ENCODE measurements at regions not wholly inside any gene's neighbourhood (a gene's known extent, or its start where the extent isn't known, plus 50 kb on each side); places are given as distances from the start of the nearest gene placed in this dataset.

GRCh38 chr5:156251076-156251475 is 75.9 kb upstream of the SGCD start:
- H3K9me3 ChIP-seq = no peaks in the 10 kb centered on the region
- DNase-seq (ENCODE audit: low read depth in 1 of 2, low spot score in 1 of 2) (no peak), ATAC-seq (no peak), FAIRE-seq (no peak)
- CTCF ChIA-PET = no interaction called here
- WGBS (ENCODE audit: missing lambda C conversion rate) = 64% methylated on average over 1 of the region's 1 CpG
- TF ChIP-seq RAD21 (conservative IDR thresholded peaks at IDR 0.05 in 1 of 2, IDR thresholded peaks at IDR 0.05 in 1 of 2) (no peak), REST (IDR thresholded peaks at IDR 0.05) (no peak), TP53 (CRISPR knock-in tag; IDR thresholded peaks at IDR 0.05) (no peak), ZSCAN20 (CRISPR knock-in tag; IDR thresholded peaks at IDR 0.05) (no peak), EP300 (IDR thresholded peaks at IDR 0.05) (no peak), CBX8 (IDR thresholded peaks at IDR 0.05) (no peak), ESRRA (IDR thresholded peaks at IDR 0.05; ENCODE audit: borderline replicate concordance, low read length) (no peak), HDAC2 (IDR thresholded peaks at IDR 0.05) (no peak), JUNB (IDR thresholded peaks at IDR 0.05) (no peak), EHMT2 (IDR thresholded peaks at IDR 0.05; ENCODE audit: low read depth) (no peak), CEBPB (IDR thresholded peaks at IDR 0.05) (no peak), CHD4 (IDR thresholded peaks at IDR 0.05; ENCODE audit: borderline replicate concordance) (no peak), SREBF2 (IDR thresholded peaks at IDR 0.05) (no peak), CTCF (IDR thresholded peaks at IDR 0.05) (no peak), RCOR1 (IDR thresholded peaks at IDR 0.05; ENCODE audit: low read depth, low read length) (no peak)
- no peaks in the 10 kb centered on the region for H3K4me1 ChIP-seq
- H3K4me2 ChIP-seq = no peak overlapping the region
- no peak overlapping the region for H3K4me3 ChIP-seq
- no peak overlapping the region for H3K27ac ChIP-seq
- POLR2A ChIA-PET = no interaction called here

- Histone ChIP-seq H3K27ac (no peak overlapping the region), H3K4me1 (no peaks in the 10 kb centered on the region), H3K4me2 (no peak overlapping the region), H3K4me3 (no peak overlapping the region), H3K9me3 (no peaks in the 10 kb centered on the region)
- ChIA-PET POLR2A (no interaction called here), CTCF (no interaction called here)
- DNase-seq (ENCODE audit: low read depth in 1 of 2, low spot score in 1 of 2) (no peak), ATAC-seq (no peak), FAIRE-seq (peak; percentile 46)
- 80% methylated on average over 3 of the region's 3 CpGs for WGBS (ENCODE audit: missing lambda C conversion rate)
- no peak for TF ChIP-seq E2F6 (IDR thresholded peaks at IDR 0.05; ENCODE audit: borderline replicate concordance, low read depth)
- no peak for TF ChIP-seq TP53 (CRISPR knock-in tag; IDR thresholded peaks at IDR 0.05)
- no peak for TF ChIP-seq FOSL2 (IDR thresholded peaks at IDR 0.05)
- no peak for TF ChIP-seq FOSL2 (CRISPR knock-in tag; IDR thresholded peaks at IDR 0.05)
- TF ChIP-seq CBX2 (IDR thresholded peaks at IDR 0.05; ENCODE audit: borderline replicate concordance, low read depth) = no peak
- TF ChIP-seq FOXS1 (CRISPR knock-in tag; IDR thresholded peaks at IDR 0.05) = no peak
- no peak for TF ChIP-seq EHF (CRISPR knock-in tag; IDR thresholded peaks at IDR 0.05)
- TF ChIP-seq RFX5 (IDR thresholded peaks at IDR 0.05) = no peak
- TF ChIP-seq JUNB (IDR thresholded peaks at IDR 0.05) = no peak
- no peak for TF ChIP-seq HOXB5 (CRISPR knock-in tag; IDR thresholded peaks at IDR 0.05)
- TF ChIP-seq CBX8 (IDR thresholded peaks at IDR 0.05) = no peak
- TF ChIP-seq HEYL (CRISPR knock-in tag; IDR thresholded peaks at IDR 0.05) = no peak
- TF ChIP-seq ATOH8 (CRISPR knock-in tag; IDR thresholded peaks at IDR 0.05; ENCODE audit: low read depth) = no peak
- TF ChIP-seq MAX (IDR thresholded peaks at IDR 0.05) = no peak
- no peak for TF ChIP-seq JUN (IDR thresholded peaks at IDR 0.05)
- TF ChIP-seq RCOR1 (IDR thresholded peaks at IDR 0.05; ENCODE audit: low read depth, low read length) = no peak
- no peak for TF ChIP-seq ESRRA (IDR thresholded peaks at IDR 0.05; ENCODE audit: borderline replicate concordance, low read length)
- no peak for TF ChIP-seq REST (IDR thresholded peaks at IDR 0.05)
- TF ChIP-seq USF2 (IDR thresholded peaks at IDR 0.05) = no peak
Measured at GRCh38 chr5:156253130-156253529, 73.8 kb upstream of the SGCD start.

Data from A549 (cell line).